ENCODE measurements at regions not wholly inside any gene's neighbourhood (a gene's known extent, or its start where the extent isn't known, plus 50 kb on each side); places are given as distances from the start of the nearest gene placed in this dataset.
A peak's percentile ranks its signal among the peaks of the same experiment; 100 is the strongest.

- Histone ChIP-seq H3K4me1 (ENCODE audit: control insufficient read depth, low read length) (peaks cover 48% of the 10 kb centered on the region), H4K20me1 (ENCODE audit: control insufficient read depth, insufficient read depth, low read depth, low read length) (no peaks in the 10 kb centered on the region), H3K4me3 (ENCODE audit: low read length) (no peak overlapping the region), H3K9me3 (ENCODE audit: control insufficient read depth, insufficient read depth, low read length) (no peaks in the 10 kb centered on the region), H3K36me3 (ENCODE audit: control insufficient read depth, low read length) (no peaks in the 10 kb centered on the region), H3F3A (ENCODE audit: control insufficient read depth, insufficient read depth) (no peaks in the 10 kb centered on the region), H3K4me2 (ENCODE audit: low read length) (peak overlapping the region; percentile 31; the same call in 1 of the 2 replicates), H3K27ac (ENCODE audit: low read depth, low read length) (no peak overlapping the region), H3K9me2 (replicated peaks; ENCODE audit: control insufficient read depth, low read length) (no peaks in the 10 kb centered on the region), H3K79me2 (ENCODE audit: control insufficient read depth, low read length) (no peaks in the 10 kb centered on the region), H3K27me3 (ENCODE audit: control insufficient read depth, low read length) (no peaks in the 10 kb centered on the region)
- TF ChIP-seq CTCF (IDR thresholded peaks at IDR 0.05; ENCODE audit: low read depth, low read length, poor library complexity, severe bottlenecking) (no peak), EZH2phosphoT487 (IDR thresholded peaks at IDR 0.05; ENCODE audit: borderline replicate concordance, low read length) (no peak)
Observed at GRCh38 chr2:12616456-12617156, 100.1 kb upstream of the TRIB2 start.

- no peaks in the 10 kb centered on the region for H3F3A ChIP-seq (ENCODE audit: control insufficient read depth, insufficient read depth)
- no peaks in the 10 kb centered on the region for H3K9me2 ChIP-seq (replicated peaks; ENCODE audit: control insufficient read depth, low read length)
- peak overlapping the region; percentile 31 for H3K4me2 ChIP-seq (ENCODE audit: low read length)
- no peaks in the 10 kb centered on the region for H3K27me3 ChIP-seq (ENCODE audit: control insufficient read depth, low read length)
- no peaks in the 10 kb centered on the region for H3K9me3 ChIP-seq (ENCODE audit: control insufficient read depth, insufficient read depth, low read length)
- TF ChIP-seq EZH2phosphoT487 (IDR thresholded peaks at IDR 0.05; ENCODE audit: borderline replicate concordance, low read length) = no peak
- no peak for TF ChIP-seq CTCF (IDR thresholded peaks at IDR 0.05; ENCODE audit: low read depth, low read length, poor library complexity, severe bottlenecking)
- no peaks in the 10 kb centered on the region for H3K36me3 ChIP-seq (ENCODE audit: control insufficient read depth, low read length)
- no peaks in the 10 kb centered on the region for H3K79me2 ChIP-seq (ENCODE audit: control insufficient read depth, low read length)
- H3K4me1 ChIP-seq (ENCODE audit: control insufficient read depth, low read length) = peaks cover 41% of the 10 kb centered on the region
- no peak overlapping the region for H3K4me3 ChIP-seq (ENCODE audit: low read length)
- no peaks in the 10 kb centered on the region for H4K20me1 ChIP-seq (ENCODE audit: control insufficient read depth, insufficient read depth, low read depth, low read length)
- H3K27ac ChIP-seq (ENCODE audit: low read depth, low read length) = no peak overlapping the region
Observed at GRCh38 chr2:12617366-12617765, 99.4 kb upstream of the TRIB2 start.

GRCh38 chr2:12617853-12618252 lies 98.9 kb upstream of the TRIB2 start:
- H3K9me3 ChIP-seq (ENCODE audit: control insufficient read depth, insufficient read depth, low read length) = no peaks in the 10 kb centered on the region
- H3K4me3 ChIP-seq (ENCODE audit: low read length) = no peak overlapping the region
- no peaks in the 10 kb centered on the region for H3K36me3 ChIP-seq (ENCODE audit: control insufficient read depth, low read length)
- no peaks in the 10 kb centered on the region for H4K20me1 ChIP-seq (ENCODE audit: control insufficient read depth, insufficient read depth, low read depth, low read length)
- no peaks in the 10 kb centered on the region for H3K27me3 ChIP-seq (ENCODE audit: control insufficient read depth, low read length)
- no peak for TF ChIP-seq EZH2phosphoT487 (IDR thresholded peaks at IDR 0.05; ENCODE audit: borderline replicate concordance, low read length)
- TF ChIP-seq CTCF (IDR thresholded peaks at IDR 0.05; ENCODE audit: low read depth, low read length, poor library complexity, severe bottlenecking) = no peak
- no peaks in the 10 kb centered on the region for H3F3A ChIP-seq (ENCODE audit: control insufficient read depth, insufficient read depth)
- H3K79me2 ChIP-seq (ENCODE audit: control insufficient read depth, low read length) = no peaks in the 10 kb centered on the region
- no peaks in the 10 kb centered on the region for H3K9me2 ChIP-seq (replicated peaks; ENCODE audit: control insufficient read depth, low read length)
- no peak overlapping the region; the same call in 1 of the 2 replicates for H3K4me2 ChIP-seq (ENCODE audit: low read length)
- H3K27ac ChIP-seq (ENCODE audit: low read depth, low read length) = no peak overlapping the region
- H3K4me1 ChIP-seq (ENCODE audit: control insufficient read depth, low read length) = peaks cover 36% of the 10 kb centered on the region
